Right renal cortex interstitium (tissue), 3 donors: ENCODE measurements at regions not wholly inside any gene's neighbourhood (a gene's known extent, or its start where the extent isn't known, plus 50 kb on each side); places are given as distances from the start of the nearest gene placed in this dataset.

ENCODE experiments used
- DNase-seq, 3 donors: peaks; one replicate each; pipeline ENCODE4 v3.0.0-alpha.2; 2013; ENCODE audit warnings: low read depth in 3 of 3, low spot score in 2 of 3

- no peak for DNase-seq
These were observed 971.1 kb upstream of the ACVR2A start for GRCh38 chr2:146873646-146874259.

GRCh38 chr2:146873056-146873455 is 971.8 kb upstream of the ACVR2A start:
- DNase-seq, result no peak

GRCh38 chr2:146870691-146871090 is 974.1 kb upstream of the ACVR2A start:
- DNase-seq, result no peak

- no peak for DNase-seq
These were observed 975.5 kb upstream of the ACVR2A start for GRCh38 chr2:146869328-146869727.

GRCh38 chr2:146868051-146868450 is 976.8 kb upstream of the ACVR2A start:
- no peak for DNase-seq

- DNase-seq, result no peak
These were observed 977.3 kb upstream of the ACVR2A start for GRCh38 chr2:146867477-146867986.

GRCh38 chr2:146853741-146854444 is 990.9 kb upstream of the ACVR2A start:
- no peak for DNase-seq

GRCh38 chr2:146852661-146853060 is 992.2 kb upstream of the ACVR2A start:
- no peak for DNase-seq

- no peak for DNase-seq
These were observed 994.1 kb upstream of the ACVR2A start for GRCh38 chr2:146850746-146851145.

GRCh38 chr2:146847846-146848245 is 997.0 kb upstream of the ACVR2A start:
- DNase-seq, result no peak

GRCh38 chr2:146844226-146844990 is 1000.4 kb upstream of the ACVR2A start:
- no peak for DNase-seq

- no peak for DNase-seq
These were observed 1007.0 kb upstream of the ACVR2A start for GRCh38 chr2:146837857-146838256.

GRCh38 chr2:146826388-146826787 is 1018.4 kb upstream of the ACVR2A start:
- no peak for DNase-seq

GRCh38 chr2:146821836-146822316 is 1023.0 kb upstream of the ACVR2A start:
- no peak for DNase-seq

GRCh38 chr2:146820672-146821071 is 1024.2 kb upstream of the ACVR2A start:
- DNase-seq, result no peak

GRCh38 chr2:146818122-146818521 is 1026.7 kb upstream of the ACVR2A start:
- no peak for DNase-seq

- no peak for DNase-seq
These were observed 1027.2 kb upstream of the ACVR2A start for GRCh38 chr2:146817613-146818012.

- no peak for DNase-seq
These were observed 1029.9 kb upstream of the ACVR2A start for GRCh38 chr2:146814971-146815370.

GRCh38 chr2:146807568-146808168 is 1037.2 kb upstream of the ACVR2A start:
- DNase-seq, result no peak

GRCh38 chr2:146806364-146807005 is 1038.3 kb upstream of the ACVR2A start:
- DNase-seq, result no peak

GRCh38 chr2:146804288-146804687 is 1040.5 kb upstream of the ACVR2A start:
- no peak for DNase-seq
